KMS-11 (cell line): ENCODE measurements at regions not wholly inside any gene's neighbourhood (a gene's known extent, or its start where the extent isn't known, plus 50 kb on each side); places are given as distances from the start of the nearest gene placed in this dataset.

Experiments used
- H2AFZ ChIP-seq: fragments of 200-600 bp; sonication (generic); 2 replicates; pipeline ENCODE4 v1.6.1; 2016; ENCODE audit warnings: antibody characterized with exemption, mixed run types, low read depth
- H3K27ac ChIP-seq: fragments of 200-600 bp; sonication (generic); 2 replicates; pipeline ENCODE4 v1.6.1; 2016; ENCODE audit warnings: mild to moderate bottlenecking, mixed run types
- H3K27me3 ChIP-seq: fragments of 200-600 bp; sonication (generic); 2 replicates; pipeline ENCODE4 v1.6.1; 2017; ENCODE audit warnings: mild to moderate bottlenecking, low read depth, mixed run types, moderate library complexity; ENCODE audit not compliant: insufficient read depth
- H3K36me3 ChIP-seq: fragments of 200-600 bp; sonication (generic); 2 replicates; pipeline ENCODE4 v1.6.1; 2017; ENCODE audit warnings: mild to moderate bottlenecking, mixed run types; ENCODE audit not compliant: insufficient read depth
- H3K4me1 ChIP-seq: fragments of 200-600 bp; sonication (generic); 2 replicates; pipeline ENCODE4 v1.6.1; 2016; ENCODE audit warnings: mild to moderate bottlenecking, low read depth, mixed run types; ENCODE audit not compliant: poor library complexity, severe bottlenecking
- H3K4me2 ChIP-seq: fragments of 200-600 bp; sonication (generic); 2 replicates; pipeline ENCODE4 v1.7.0; 2016; ENCODE audit warnings: mild to moderate bottlenecking, mixed run types
- H3K4me3 ChIP-seq: fragments of 200-600 bp; sonication (generic); IDR thresholded peaks from 2 replicates; pipeline ENCODE4 v1.6.1; 2017; ENCODE audit warnings: low read depth, low read length, mixed read lengths; ENCODE audit not compliant: insufficient read depth
- H3K79me2 ChIP-seq: fragments of 200-600 bp; sonication (generic); 2 replicates; pipeline ENCODE4 v1.6.1; 2016; ENCODE audit warnings: low read depth, mixed run types; ENCODE audit not compliant: insufficient read depth
- H3K9ac ChIP-seq: fragments of 200-600 bp; sonication (generic); 2 replicates; pipeline ENCODE4 v1.6.1; 2016; ENCODE audit warnings: mild to moderate bottlenecking, mixed run types
- H4K20me1 ChIP-seq: fragments of 200-600 bp; sonication (generic); 2 replicates; pipeline ENCODE4 v1.6.1; 2016; ENCODE audit warnings: mild to moderate bottlenecking, mixed run types; ENCODE audit not compliant: insufficient read depth
- TF ChIP-seq, protein P1 (sequence below): fragments of 200-600 bp; sonication (generic); conservative IDR thresholded peaks from 2 replicates; pipeline ENCODE4 v1.6.1; 2017; ENCODE audit warnings: low read depth, mild to moderate bottlenecking, antibody characterized with exemption, low read length, moderate library complexity, mixed read lengths

DNA sequence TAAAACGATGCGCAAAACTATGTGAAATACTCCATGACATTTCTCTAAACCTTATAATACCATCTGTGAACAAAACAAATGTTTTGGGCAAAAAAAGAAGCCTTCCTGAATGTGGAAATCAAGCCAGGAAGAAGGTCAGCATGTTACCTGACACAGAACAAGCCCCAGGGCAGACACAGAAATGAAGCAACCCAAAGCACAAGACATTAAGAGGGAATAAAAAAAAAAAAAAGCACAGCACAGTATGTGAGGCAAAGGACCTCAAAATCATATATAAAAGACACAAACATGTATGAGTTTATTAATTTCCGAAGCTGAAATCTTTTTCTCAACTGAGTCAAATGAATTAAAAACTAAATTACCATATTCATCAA, 161.8 kb downstream of the SKIDA1 start:
- Histone ChIP-seq H3K36me3 (no peaks in the 10 kb centered on the region), H3K4me1 (no peaks in the 10 kb centered on the region), H3K4me3 (no peak overlapping the region), H3K9ac (no peak overlapping the region), H3K79me2 (no peaks in the 10 kb centered on the region), H3K27me3 (no peaks in the 10 kb centered on the region), H3K27ac (no peak overlapping the region), H3K4me2 (no peak overlapping the region), H2AFZ (no peak overlapping the region), H4K20me1 (no peaks in the 10 kb centered on the region)
- TF ChIP-seq, protein P1, sequence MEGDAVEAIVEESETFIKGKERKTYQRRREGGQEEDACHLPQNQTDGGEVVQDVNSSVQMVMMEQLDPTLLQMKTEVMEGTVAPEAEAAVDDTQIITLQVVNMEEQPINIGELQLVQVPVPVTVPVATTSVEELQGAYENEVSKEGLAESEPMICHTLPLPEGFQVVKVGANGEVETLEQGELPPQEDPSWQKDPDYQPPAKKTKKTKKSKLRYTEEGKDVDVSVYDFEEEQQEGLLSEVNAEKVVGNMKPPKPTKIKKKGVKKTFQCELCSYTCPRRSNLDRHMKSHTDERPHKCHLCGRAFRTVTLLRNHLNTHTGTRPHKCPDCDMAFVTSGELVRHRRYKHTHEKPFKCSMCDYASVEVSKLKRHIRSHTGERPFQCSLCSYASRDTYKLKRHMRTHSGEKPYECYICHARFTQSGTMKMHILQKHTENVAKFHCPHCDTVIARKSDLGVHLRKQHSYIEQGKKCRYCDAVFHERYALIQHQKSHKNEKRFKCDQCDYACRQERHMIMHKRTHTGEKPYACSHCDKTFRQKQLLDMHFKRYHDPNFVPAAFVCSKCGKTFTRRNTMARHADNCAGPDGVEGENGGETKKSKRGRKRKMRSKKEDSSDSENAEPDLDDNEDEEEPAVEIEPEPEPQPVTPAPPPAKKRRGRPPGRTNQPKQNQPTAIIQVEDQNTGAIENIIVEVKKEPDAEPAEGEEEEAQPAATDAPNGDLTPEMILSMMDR, result no peak

DNA sequence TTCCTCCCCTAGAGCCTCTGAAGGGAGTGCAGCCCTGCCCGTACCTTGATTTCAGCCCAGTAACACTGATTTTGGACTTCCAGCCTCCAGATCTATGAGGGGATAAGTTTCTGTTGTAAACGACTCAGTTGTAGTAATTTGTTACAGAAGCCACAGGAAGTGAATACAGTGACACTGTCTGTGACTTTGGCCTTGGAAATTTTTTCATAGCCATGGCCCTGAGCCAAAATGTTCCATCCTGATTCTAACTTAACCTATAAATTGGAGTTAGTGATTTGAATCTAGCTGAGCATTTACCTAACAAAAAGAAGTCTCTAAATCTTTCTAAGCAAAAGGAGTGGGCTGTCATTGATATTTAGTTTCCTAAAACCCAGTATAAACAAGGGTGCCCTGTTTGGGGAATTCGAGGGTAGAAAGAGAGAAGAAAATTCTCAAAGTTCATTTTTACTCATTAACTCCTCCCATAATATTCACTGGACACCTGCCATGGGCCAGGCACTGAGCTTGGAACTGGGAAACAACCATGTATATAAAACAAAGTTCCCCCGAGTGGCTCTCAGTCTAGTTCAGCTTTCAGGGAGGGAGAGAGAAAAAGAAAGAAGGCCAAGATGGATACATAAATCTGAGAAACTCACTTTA, 162.3 kb downstream of the SKIDA1 start:
- H3K27ac ChIP-seq, result no peak overlapping the region
- no peak overlapping the region for H3K4me2 ChIP-seq
- no peaks in the 10 kb centered on the region for H3K79me2 ChIP-seq
- no peak overlapping the region for H3K9ac ChIP-seq
- H3K27me3 ChIP-seq, result no peaks in the 10 kb centered on the region
- H3K4me3 ChIP-seq, result no peak overlapping the region
- H4K20me1 ChIP-seq, result no peaks in the 10 kb centered on the region
- no peak overlapping the region for H2AFZ ChIP-seq
- no peaks in the 10 kb centered on the region for H3K4me1 ChIP-seq
- H3K36me3 ChIP-seq, result no peaks in the 10 kb centered on the region
- TF ChIP-seq, protein P1, result no peak

DNA sequence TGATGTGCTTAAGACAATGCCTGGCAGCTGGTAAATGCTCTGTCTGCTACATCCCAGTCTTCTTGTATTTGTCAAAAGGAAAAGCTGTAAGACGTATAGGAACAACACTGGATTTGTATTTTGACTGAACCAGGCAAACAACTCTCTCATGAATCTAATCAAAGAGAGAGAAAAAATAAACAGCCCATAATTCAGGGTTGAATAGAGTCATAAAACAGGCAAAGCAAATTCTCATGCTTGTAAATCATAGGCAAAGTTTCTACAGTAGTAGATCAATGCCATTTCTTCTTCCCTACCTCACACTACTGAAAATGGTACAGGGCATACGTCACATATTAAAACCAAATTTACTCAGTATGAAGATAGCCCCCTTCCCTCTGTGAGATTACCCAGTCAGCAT, 166.3 kb downstream of the SKIDA1 start:
- Histone ChIP-seq H3K79me2 (no peaks in the 10 kb centered on the region), H3K27ac (no peak overlapping the region), H2AFZ (no peak overlapping the region), H3K27me3 (no peaks in the 10 kb centered on the region), H3K4me2 (no peak overlapping the region), H3K36me3 (no peaks in the 10 kb centered on the region), H3K4me1 (no peaks in the 10 kb centered on the region), H3K4me3 (no peak overlapping the region), H3K9ac (no peak overlapping the region), H4K20me1 (no peaks in the 10 kb centered on the region)
- TF ChIP-seq, protein P1, result no peak

DNA sequence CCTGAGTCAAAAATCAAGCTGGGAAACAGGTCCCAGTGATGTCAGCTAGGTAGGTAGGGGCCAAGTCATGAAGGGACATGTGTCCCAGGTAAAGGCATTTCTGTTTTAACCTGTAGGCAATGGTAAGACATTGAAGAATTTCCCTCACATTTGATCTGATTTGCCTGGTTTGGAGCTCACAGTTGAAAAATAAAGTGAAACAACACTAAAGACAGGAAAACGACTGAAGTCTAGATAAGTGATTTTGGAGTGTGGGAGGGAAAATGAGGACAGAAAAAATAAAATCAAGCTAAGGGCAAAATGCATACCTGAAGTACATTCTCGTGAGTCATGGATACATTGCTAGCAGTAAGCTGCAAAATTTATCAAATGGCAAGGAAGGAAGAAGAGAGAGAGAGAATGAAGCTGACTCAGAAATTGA, 169.9 kb downstream of the SKIDA1 start:
- H3K4me2 ChIP-seq, result no peak overlapping the region
- no peak overlapping the region for H2AFZ ChIP-seq
- no peaks in the 10 kb centered on the region for H4K20me1 ChIP-seq
- no peak overlapping the region for H3K27ac ChIP-seq
- H3K36me3 ChIP-seq, result no peaks in the 10 kb centered on the region
- no peaks in the 10 kb centered on the region for H3K27me3 ChIP-seq
- no peak overlapping the region for H3K4me3 ChIP-seq
- no peaks in the 10 kb centered on the region for H3K79me2 ChIP-seq
- no peak overlapping the region for H3K9ac ChIP-seq
- TF ChIP-seq, protein P1, result no peak
- no peaks in the 10 kb centered on the region for H3K4me1 ChIP-seq
